ENCODE measurements at regions not wholly inside any gene's neighbourhood (a gene's known extent, or its start where the extent isn't known, plus 50 kb on each side); places are given as distances from the start of the nearest gene placed in this dataset.
"Not testable (repeated sequence)": the region's sequence is repeated elsewhere in the genome, so short reads cannot be mapped to it uniquely, and the experiment has no call there.

DNA sequence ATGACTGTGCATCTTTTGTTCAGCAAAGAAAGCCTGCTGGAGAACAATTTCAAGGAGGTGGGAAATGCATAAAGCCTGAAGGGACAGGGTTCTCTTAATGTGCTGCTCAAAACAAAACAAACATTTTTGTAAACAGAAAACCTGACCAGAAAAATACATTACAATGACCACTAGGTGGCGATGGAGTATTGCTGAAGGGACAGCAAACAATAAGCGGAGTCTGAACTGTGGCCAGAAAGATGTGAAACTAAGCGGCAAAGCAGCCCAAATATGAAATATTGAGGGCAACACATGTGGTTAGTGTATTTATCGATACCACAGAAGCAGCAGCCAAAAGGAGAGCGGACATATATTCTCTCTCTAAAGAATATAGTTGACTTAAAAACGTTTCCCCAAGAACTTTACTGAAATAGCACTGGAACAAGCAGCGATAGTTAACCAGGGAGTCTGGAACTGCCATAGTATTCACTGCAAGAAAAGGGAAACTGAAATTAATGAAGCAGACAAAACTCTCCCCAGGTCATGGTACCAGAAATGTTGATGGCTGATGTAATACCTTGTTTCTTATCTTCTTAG, 1814.2 kb upstream of the DEFB115 start:
- not testable (repeated sequence) for H3K4me3 ChIP-seq (replicated peaks; ENCODE audit: low read depth, low read length)
- peak; percentile 48 for DNase-seq (ENCODE audit: low read depth)
- TF ChIP-seq, protein P1, sequence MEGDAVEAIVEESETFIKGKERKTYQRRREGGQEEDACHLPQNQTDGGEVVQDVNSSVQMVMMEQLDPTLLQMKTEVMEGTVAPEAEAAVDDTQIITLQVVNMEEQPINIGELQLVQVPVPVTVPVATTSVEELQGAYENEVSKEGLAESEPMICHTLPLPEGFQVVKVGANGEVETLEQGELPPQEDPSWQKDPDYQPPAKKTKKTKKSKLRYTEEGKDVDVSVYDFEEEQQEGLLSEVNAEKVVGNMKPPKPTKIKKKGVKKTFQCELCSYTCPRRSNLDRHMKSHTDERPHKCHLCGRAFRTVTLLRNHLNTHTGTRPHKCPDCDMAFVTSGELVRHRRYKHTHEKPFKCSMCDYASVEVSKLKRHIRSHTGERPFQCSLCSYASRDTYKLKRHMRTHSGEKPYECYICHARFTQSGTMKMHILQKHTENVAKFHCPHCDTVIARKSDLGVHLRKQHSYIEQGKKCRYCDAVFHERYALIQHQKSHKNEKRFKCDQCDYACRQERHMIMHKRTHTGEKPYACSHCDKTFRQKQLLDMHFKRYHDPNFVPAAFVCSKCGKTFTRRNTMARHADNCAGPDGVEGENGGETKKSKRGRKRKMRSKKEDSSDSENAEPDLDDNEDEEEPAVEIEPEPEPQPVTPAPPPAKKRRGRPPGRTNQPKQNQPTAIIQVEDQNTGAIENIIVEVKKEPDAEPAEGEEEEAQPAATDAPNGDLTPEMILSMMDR (IDR thresholded peaks at IDR 0.05; ENCODE audit: low read length, missing control alignments) = peak; percentile 46

DNA sequence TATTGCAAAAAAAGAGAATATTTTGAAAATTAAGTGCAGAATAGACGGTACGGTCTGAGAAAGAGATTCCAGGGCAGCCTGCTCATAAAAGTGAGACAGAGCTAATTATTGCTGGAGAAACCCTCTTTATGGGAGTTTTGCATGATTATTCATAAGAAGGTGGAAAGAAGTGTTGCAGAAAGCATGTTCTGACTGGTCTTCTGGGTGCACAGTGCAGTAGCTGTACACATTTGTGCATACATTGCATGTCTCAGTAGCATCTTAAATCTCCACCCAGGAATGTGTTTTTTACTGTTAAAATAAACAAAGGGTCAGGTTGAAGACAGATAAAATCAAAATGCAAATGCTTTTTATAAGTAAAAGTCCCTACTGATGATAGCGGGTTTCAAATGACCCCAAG, 1813.6 kb upstream of the DEFB115 start:
- TF ChIP-seq, protein P1 (IDR thresholded peaks at IDR 0.05; ENCODE audit: low read length, missing control alignments) = no peak
- no peak overlapping the region for H3K4me3 ChIP-seq (replicated peaks; ENCODE audit: low read depth, low read length)
- no peak for DNase-seq (ENCODE audit: low read depth)

DNA sequence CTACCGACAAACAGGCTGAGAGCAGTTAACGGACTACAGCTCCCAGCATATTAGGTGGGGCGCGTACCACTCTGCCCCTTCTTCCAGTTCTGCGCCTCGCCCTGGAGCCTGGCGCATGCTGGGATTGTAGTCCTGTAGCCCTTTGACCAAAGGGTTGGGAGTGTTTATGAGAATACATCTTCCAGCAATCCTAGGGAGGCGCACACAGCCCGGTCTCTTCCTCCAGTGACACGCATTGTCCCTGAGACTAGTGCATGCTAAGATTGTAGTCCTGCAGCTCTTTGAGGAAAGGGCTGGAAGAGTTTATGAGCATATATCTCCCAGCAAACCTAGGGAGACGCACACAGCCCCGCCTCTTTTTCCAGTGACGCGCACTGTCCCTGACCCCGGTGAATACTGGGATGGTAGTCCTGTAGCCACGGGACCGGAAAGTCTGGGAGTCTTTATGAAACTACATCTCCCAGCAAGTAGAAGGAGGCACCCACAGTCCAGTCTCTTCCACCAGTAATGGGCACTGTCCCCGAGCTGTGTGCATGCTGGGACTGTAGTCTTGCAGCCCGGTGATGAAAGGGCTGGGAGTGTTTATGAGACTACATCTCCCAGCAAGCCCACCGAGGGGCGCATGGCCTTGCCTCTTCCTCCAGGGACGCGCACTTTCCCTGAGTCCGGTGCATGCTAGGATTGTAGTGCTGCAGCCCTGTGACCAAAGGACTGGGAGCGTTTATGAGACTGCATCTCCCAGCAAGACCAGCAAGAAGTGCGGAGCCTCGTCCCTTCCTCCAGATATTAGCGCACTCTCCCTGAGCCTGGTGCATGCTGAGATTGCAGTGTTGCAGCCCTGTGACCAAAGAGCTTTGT, 1812.2 kb upstream of the DEFB115 start:
- H3K4me3 ChIP-seq (replicated peaks; ENCODE audit: low read depth, low read length) = not testable (repeated sequence)
- DNase-seq (ENCODE audit: low read depth) = peak; percentile 64

DNA sequence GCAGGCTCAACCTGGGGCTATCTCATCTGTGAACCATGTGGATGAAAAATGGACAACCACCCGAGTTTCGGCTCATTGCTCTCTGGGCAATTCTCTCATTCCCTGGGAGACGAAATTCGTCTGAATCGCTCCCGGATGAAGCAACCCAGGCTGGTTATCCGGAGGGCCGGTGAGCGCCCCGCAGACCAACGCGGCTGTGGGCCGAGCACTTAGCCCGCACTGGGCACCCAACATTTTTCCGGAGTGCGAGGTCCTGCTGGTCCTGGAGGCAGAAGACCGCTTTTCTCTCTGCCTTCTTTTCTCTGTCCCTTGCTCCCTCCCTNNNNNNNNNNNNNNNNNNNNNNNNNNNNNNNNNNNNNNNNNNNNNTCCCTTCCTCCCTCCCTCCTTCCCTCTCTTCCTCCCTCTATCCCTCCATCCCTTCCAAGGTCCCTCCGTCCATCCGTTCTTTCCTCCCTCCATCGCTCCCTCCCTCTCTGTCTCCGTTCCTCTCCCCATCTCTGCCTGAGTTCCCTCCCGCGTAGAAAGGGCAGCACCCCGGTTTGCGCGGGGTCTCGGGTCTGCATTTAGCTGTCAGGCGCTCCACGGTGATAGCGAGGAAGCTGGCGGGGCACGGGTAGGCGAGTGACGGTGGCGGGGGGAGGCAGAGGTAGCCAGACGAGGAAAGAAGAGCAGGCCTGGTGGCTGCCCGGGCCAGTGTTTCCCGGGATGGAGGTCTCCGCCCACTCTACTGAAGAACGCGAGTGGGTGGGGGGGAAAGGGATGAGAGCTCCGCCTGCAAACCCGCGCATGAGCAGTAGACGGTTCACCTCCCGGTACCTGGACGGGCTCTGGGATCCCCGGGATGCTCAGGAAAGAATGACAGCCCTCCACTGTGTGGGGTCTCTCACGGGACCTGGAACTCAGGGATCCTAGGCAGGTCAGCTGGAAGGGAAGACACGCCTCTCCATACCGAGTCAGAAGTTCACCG, 1809.7 kb upstream of the DEFB115 start:
- DNase-seq (ENCODE audit: low read depth); H3K4me3 ChIP-seq (replicated peaks; ENCODE audit: low read depth, low read length): not testable (repeated sequence)

DNA sequence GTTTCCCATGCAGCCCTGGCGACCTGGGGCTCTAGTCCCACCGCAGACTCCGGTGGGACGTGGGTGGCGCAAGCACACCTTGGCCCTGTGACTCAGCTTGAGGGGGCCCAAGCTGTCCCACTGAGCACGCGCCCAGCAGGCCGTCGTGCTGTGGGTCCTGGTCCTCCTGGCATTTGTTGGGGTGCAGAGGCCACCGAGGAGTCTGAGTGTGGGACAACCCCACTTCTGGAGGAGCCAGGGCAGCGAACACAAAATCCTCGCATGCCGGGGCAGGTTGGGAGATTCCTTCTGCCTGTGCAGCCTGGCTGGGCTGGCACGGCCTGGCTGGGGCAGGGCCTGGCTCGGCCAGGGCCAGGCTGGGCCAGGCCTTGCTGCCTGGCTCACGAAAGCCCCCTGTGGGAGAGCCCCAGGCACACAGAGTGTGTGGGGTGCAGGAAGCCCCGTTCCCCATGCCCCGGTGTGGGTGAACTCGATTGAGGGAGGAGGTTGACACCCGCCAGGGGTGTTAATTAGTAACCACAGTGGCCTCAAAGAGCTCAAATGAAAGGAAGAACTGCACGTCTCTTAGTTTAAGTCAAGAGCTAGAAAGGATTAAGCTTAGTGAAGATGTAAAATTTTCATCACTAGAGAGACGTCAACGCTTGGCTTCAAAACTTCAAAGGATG, 1808.5 kb upstream of the DEFB115 start:
- no peak overlapping the region for H3K4me3 ChIP-seq (replicated peaks; ENCODE audit: low read depth, low read length)
- no peak for DNase-seq (ENCODE audit: low read depth)
- TF ChIP-seq, protein P1 (IDR thresholded peaks at IDR 0.05; ENCODE audit: low read length, missing control alignments) = no peak

DNA sequence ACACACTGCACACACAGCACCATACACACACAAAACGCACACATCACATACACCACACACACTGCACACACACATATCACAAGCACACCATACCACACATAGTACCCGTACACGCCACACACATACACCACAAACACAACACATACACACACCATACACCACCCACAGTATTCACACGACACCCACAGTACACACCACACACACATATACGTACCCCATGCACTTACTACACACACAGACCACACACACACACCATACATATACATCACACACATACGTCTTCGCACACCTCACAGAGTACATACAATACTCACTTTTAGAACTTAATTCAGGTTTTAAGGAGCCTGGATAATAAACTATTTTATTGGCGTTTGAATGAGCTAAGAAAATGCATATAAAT, 1805.3 kb upstream of the DEFB115 start:
- DNase-seq (ENCODE audit: low read depth) = no peak
- no peak overlapping the region for H3K4me3 ChIP-seq (replicated peaks; ENCODE audit: low read depth, low read length)
- TF ChIP-seq, protein P1 (IDR thresholded peaks at IDR 0.05; ENCODE audit: low read length, missing control alignments) = no peak

DNA sequence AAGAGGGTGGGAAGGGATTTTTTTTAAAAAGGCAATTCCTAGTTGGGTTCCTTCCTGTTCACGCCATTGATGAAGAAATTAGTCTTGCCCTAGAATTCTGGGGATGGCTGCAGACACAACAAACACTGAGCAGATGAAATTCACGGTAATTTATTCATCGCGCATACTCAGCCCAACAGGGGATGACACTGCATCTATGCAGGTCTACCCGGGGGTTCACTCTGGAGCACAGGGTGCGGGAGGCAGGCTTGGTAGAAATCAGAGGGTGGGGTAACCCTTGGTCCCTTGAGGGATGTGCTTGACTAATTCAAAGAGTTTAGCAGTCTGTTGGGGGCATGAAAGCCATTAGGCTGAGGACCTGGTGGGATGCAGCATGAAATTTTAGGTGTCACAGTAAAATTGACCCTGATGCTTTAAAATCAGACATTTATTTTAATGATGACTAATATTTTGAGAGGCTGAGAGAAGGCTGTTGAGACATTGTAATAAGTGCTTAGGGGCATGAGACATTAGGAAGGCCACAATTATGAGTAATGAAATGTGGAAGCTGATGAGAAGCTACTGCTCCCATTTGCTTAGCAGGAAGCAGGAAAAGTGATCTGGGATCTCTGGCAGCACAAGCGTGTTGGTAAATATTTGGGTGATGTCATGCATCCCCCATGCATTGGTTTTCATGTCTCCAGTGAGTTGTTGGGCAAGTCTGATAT, 1800.3 kb upstream of the DEFB115 start:
- DNase-seq (ENCODE audit: low read depth); H3K4me3 ChIP-seq (replicated peaks; ENCODE audit: low read depth, low read length): not testable (repeated sequence)
